A673 (cell line): ENCODE measurements at regions not wholly inside any gene's neighbourhood (a gene's known extent, or its start where the extent isn't known, plus 50 kb on each side); places are given as distances from the start of the nearest gene placed in this dataset.

Experiments used
- EZH2 ChIP-seq: fragments of 200-600 bp; sonication (generic); IDR thresholded peaks from 2 replicates; pipeline ENCODE4 v1.6.1; 2017; ENCODE audit warnings: borderline replicate concordance, low read depth, mild to moderate bottlenecking, mixed read lengths, antibody characterized with exemption, low read length; ENCODE audit not compliant: poor library complexity, severe bottlenecking
- TF ChIP-seq, protein P1 (sequence below): fragments of 300-800, 200-600 bp; sonication (generic); conservative IDR thresholded peaks from 2 replicates; pipeline ENCODE4 v1.5.1; 2017; ENCODE audit warnings: low read depth, mild to moderate bottlenecking, antibody characterized with exemption, low read length, moderate library complexity, mixed read lengths

DNA sequence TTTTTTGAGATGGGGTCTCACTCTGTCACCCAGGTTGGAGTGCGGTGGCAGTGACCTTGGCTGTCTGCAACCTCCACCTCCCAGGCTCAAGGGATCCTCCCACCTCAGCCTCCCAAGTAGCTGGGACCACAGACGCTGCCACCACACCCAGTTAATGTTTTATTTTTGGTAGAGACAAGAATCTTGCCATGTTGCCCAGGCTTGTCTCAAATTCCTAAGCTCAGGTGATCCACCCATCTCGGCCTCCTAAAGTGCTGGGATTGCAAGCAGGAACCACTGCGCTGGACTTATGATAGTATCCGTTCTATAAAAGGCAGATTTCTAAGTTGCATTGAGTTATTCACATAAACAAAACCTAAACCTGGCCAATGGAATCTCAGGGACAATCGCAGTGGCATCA lies 321.1 kb upstream of the PRICKLE1 start:
- TF ChIP-seq, protein P1, sequence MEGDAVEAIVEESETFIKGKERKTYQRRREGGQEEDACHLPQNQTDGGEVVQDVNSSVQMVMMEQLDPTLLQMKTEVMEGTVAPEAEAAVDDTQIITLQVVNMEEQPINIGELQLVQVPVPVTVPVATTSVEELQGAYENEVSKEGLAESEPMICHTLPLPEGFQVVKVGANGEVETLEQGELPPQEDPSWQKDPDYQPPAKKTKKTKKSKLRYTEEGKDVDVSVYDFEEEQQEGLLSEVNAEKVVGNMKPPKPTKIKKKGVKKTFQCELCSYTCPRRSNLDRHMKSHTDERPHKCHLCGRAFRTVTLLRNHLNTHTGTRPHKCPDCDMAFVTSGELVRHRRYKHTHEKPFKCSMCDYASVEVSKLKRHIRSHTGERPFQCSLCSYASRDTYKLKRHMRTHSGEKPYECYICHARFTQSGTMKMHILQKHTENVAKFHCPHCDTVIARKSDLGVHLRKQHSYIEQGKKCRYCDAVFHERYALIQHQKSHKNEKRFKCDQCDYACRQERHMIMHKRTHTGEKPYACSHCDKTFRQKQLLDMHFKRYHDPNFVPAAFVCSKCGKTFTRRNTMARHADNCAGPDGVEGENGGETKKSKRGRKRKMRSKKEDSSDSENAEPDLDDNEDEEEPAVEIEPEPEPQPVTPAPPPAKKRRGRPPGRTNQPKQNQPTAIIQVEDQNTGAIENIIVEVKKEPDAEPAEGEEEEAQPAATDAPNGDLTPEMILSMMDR: no peak
- no peak for TF ChIP-seq EZH2
